Frontal cortex (tissue), 3 donors: ENCODE measurements at regions not wholly inside any gene's neighbourhood (a gene's known extent, or its start where the extent isn't known, plus 50 kb on each side); places are given as distances from the start of the nearest gene placed in this dataset.

Experiments used
- DNase-seq, 2 donors: peaks; one replicate each; pipeline ENCODE4 v3.0.0; 2012; ENCODE audit warnings: low spot score in 2 of 2
- FAIRE-seq: peaks from 2 replicates; lab custom pipeline; 2012; peaks lifted over from hg19 to GRCh38; lab: Jason Lieb, UNC
- donor health status: control.
- donor health status: control.
- donor health status: control.

DNA sequence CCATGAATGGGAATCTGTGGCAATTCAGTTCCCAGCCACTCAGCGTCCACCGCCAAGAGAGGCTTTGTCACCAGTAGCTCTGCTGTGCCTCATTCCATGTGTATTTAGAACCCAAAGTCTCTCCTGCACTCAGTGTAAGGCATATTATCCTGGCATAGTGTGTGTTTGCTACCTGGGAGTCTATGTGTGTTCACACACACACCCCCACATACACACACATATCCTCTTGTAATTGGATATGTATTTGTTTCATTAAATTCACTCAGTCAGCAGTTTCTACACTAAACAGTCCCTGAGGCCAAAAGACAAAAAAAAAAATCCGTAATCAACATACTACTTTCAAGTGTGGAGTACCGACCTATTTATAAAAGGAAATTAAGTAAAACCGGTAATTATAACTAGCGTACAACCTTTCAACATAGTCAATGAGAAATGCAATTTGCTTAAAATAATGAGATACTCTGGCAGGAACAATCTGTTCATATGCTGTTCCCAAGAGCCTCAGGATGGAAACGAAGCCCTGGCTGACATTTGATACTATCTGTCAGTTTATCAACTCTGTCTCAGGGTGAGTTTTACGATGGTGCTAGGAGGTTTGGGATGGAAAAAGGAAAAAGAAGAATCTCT is 425.8 kb upstream of the CELF2 start:
- no peak for FAIRE-seq
- DNase-seq, result no peak

DNA sequence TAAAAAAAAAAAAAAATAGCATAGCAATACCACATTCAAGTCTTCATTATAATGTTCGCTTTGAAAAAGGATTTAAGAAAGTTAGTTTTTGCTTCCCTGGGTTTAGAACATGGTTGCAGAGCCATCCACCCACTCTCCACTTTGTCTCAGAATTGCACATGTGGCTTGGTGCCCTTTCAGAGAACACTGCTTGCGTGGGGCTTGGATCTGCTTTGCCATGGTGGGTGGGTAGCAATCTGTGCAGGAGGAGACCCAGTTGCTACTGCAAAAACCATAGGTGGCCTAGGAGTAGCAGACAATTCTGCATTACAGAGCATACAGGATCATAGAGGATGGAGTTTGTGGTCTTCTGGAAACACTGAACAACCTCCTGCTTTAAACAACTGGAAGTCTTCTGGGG is 421.4 kb upstream of the CELF2 start:
- FAIRE-seq, result no peak

GRCh38 chr10:10598297-10598696 is 419.4 kb upstream of the CELF2 start:
- no peak for DNase-seq
- FAIRE-seq, result no peak

More for the DNA sequence above, 421.4 kb upstream of the CELF2 start:
- DNase-seq, result no peak

GRCh38 chr10:10600004-10600403 is 417.7 kb upstream of the CELF2 start:
- DNase-seq (no peak), FAIRE-seq (no peak)

- no peak for FAIRE-seq
- no peak for DNase-seq
Measured at GRCh38 chr10:10605551-10606081, 412.1 kb upstream of the CELF2 start.

DNA sequence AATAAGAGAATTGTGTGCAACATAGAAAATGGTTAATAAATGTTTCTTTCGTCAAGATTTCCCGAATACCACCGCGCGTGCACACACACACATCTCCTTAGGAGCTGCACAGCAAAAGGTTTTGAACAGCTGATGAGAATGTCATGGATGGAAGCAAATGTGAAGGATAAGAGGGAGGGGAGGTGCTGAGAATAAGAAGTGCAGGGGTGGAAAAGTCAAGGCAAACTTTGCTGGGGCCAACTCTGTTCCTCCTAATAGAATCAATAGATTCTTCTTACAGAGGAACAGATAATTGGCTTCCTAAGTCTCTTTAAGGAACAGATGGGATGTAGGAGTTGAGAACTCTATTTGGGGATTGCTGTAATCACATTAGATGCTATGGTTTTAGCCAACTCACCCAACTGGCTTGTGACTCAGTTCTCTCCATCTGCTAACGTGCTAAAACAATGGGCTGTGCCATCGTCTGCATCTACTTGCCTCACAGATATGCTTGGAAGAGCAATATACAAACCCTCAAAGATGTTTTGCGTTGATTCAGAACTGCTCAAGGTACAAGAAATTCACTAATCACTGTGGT is 408.2 kb upstream of the CELF2 start:
- FAIRE-seq (no peak), DNase-seq (no peak)

DNA sequence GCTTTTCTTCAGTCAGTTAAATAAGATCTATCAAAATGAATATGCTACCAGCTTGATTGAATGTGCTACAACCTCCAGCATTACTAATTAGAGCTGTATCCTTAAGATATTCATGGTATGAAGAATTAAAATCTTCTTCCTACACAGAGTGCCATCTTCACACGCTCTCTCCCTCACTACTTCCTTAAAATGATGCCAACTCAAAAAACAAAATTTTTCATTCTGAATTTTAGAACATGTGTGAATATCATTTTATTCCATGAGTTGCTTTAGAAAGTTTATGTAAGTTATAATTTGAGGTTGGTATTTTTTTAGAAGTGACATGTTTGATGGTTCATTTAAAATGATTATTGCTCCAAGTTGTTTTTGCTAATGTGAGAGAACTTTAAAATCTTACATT is 407.5 kb upstream of the CELF2 start:
- no peak for FAIRE-seq
- DNase-seq, result no peak

DNA sequence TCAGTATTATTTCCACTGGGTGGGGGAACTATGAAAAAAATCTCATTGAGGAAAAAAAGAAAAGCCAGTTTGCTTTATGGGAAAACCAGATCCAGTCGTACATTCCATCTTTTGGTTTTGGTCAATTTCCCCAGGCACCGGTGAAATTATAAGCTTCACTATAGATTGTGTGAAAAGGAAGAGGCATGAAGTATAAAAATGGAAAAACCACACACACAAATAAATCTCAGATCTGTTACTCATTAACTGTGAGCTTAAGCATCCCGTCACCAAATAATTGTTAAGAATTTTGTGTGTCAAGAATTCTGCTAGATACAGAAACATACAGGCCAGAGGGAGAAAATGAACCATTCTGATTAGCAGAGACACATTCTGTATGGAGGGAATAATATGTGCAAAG is 405.5 kb upstream of the CELF2 start:
- no peak for FAIRE-seq

GRCh38 chr10:10613656-10614244 is 403.9 kb upstream of the CELF2 start:
- DNase-seq, result no peak
- FAIRE-seq, result no peak

More for the DNA sequence above, 405.5 kb upstream of the CELF2 start:
- DNase-seq, result no peak

- no peak for DNase-seq
- no peak for FAIRE-seq
Measured at GRCh38 chr10:10617686-10618085, 400.0 kb upstream of the CELF2 start.

- FAIRE-seq (no peak), DNase-seq (no peak)
Measured at GRCh38 chr10:10618139-10618538, 399.5 kb upstream of the CELF2 start.

DNA sequence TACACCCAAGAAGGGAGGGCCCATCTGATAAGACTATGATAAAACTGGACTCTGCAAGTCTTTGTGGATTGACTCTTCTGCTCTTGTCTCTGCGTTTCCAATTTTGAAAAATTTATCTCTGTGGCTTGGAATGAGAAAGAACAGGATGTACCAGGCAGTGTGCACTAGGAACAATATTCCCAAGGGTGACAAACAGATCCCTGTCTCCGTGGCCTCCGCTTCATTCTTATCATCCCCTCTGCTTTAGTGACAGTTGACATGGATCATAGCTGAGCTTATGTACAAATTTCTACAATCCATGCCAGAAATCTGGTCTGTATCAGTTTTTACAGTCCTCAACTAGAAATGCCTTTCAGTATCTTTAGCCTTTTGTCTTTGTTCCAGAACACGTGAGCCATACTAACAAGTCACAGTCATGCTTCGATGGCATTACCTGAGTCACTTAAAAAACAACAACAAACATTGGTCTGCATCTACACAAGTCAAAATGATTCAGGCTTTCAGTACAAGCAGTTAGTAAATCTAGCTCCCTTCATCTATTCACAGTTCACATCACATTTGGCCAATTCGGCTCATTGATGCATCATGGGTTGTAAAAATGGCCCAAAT is 393.6 kb upstream of the CELF2 start:
- FAIRE-seq, result no peak

DNA sequence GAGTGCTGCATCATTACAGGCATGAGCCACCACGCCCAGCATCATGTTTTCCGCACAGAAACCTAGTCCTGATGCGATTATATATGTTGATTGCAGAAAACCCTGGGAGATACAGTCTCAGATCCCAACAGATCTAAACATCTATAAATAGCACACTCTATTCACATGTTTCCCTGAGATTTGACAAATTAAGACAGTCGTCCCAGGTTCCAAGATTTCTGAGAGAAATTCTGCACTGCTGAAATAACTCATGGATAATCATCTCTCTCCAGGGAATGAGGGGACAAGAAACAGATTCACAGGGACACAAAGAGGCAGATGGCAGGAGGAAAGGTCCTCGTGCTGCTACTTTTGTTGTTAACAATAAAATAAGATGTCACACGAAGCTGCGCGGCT is 393.1 kb upstream of the CELF2 start:
- DNase-seq (no peak), FAIRE-seq (no peak)

More for the DNA sequence above, 393.6 kb upstream of the CELF2 start:
- DNase-seq, result no peak

DNA sequence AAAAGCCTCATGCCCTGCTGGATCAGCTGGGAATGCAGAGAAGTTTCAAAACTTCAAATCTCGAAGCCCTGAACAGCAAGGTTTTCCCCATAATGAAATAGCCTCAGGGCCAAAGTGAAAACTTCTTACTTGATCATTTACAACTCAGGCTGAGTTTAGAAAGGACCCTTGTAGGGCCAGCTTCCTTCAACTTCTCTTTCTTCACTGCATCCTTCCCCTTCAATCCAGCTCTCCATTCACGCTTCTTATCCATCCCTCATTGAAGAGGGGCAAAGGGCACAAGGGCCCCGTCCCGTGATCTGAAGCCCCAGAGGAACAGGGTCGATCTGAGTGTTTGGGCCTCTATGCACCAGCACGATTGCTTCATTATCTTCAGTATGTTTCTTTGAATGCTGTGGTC is 392.2 kb upstream of the CELF2 start:
- FAIRE-seq (no peak), DNase-seq (no peak)

- no peak for DNase-seq
- FAIRE-seq, result no peak
Measured at GRCh38 chr10:10626734-10627133, 390.9 kb upstream of the CELF2 start.

DNA sequence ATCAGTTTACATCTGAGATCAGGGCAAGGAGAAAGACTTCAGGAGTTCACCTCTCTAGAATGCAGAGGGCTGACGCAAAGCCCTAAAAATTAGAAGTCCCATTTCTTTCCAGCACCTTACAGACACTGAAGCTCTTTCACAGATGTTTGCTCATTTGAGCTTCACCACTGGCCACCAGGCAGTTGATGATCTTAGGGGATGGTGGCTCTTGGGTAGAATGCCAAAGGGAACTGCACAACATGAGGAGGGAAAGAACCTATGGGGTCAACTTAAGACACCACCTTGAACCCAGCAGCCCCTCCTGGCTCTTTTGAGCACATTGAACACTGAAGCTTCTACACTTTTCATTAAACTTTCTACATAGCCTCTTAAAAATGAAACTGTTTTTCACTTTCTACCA is 390.3 kb upstream of the CELF2 start:
- FAIRE-seq, result no peak

GRCh38 chr10:10629512-10629911 is 388.2 kb upstream of the CELF2 start:
- DNase-seq (no peak), FAIRE-seq (no peak)

More for the DNA sequence above, 390.3 kb upstream of the CELF2 start:
- DNase-seq, result no peak

DNA sequence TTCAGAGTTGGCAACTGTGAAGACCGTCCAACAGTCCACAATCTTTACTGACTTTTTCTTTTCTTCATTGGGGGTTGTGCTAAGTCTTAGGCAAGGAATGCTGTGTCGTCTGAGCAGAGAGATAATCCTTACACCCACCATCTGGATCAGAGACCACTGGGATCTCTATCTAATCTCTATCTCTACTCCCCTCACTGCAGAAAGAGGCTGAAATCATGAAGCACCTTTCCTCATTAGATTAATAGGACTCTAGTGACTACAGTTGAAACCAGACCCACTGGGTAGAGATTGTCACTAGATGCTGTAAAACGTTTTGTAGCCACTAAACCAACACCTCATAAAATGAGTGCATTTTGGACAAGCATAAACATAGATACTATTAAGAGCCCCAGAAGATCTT is 387.4 kb upstream of the CELF2 start:
- no peak for DNase-seq
- FAIRE-seq, result no peak

GRCh38 chr10:10630782-10631181 is 386.9 kb upstream of the CELF2 start:
- FAIRE-seq (no peak), DNase-seq (no peak)

DNA sequence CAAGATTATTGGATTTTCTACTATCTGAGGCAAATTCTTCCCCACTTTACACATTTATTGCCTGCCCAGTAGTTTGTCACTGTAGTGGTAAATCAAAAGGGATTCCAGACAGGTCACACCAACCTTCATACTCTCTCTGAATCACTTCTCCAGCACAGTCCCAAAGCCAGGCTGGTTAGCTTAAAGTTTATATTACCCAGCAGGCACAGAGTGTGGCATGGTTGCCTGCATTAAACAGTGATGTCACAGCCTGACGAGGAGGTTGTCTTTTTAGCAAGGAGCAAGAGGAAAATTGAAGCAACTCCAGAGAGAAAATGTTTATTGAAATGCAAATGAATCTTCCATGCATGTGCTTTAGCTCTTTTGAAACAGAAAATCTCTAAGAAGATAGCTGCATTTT is 375.5 kb upstream of the CELF2 start:
- FAIRE-seq, result no peak
- no peak for DNase-seq

DNA sequence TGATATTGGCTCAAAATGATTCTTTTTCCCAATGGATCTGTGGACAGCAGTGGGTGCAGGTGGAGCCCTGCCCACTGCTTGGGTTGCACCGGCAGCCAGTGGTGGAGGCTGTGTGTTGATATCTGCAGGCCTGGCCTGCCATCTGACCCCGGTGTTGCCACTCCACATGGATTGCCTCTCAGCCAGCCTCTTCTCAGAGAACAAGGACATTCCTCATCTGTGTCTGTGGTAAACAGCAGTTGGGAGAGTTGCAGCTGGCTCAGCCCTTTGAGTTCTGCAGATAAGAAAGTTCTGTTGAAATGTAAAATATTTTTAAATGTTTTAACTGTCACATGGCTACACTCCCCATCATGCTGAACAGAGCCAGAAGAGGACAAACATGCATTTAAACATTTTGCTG is 374.9 kb upstream of the CELF2 start:
- DNase-seq, result no peak
- no peak for FAIRE-seq
